Keratinocyte (primary cell): ENCODE measurements at regions not wholly inside any gene's neighbourhood (a gene's known extent, or its start where the extent isn't known, plus 50 kb on each side); places are given as distances from the start of the nearest gene placed in this dataset.

Source experiments
- DNase-seq: peaks from one replicate; pipeline ENCODE4 v3.0.0-alpha.2; 2011; ENCODE audit warnings: low read depth, missing footprints, low spot score
- FAIRE-seq: peaks from 2 replicates; lab custom pipeline; 2011; peaks lifted over from hg19 to GRCh38; lab: Jason Lieb, UNC
- H2AFZ ChIP-seq: 2 replicates; pipeline ENCODE4 v1.6.0; 2012; ENCODE audit warnings: low read length, control low read depth, inconsistent platforms; ENCODE audit not compliant: control insufficient read depth
- H3K27ac ChIP-seq: 2 replicates; pipeline ENCODE4 v1.5.1; 2011; ENCODE audit warnings: low read length; ENCODE audit not compliant: control insufficient read depth, insufficient read depth
- H3K27me3 ChIP-seq: 3 replicates; pipeline ENCODE4 v1.6.0; 2011; ENCODE audit warnings: low read length; ENCODE audit not compliant: control insufficient read depth, insufficient read depth; ENCODE audit errors: extremely low read depth
- H3K36me3 ChIP-seq, 2 experiments: 2 replicates in 1 of 2; 3 replicates in 1 of 2; pipeline ENCODE4 v1.5.1; 2011; ENCODE audit warnings: low read length in 2 of 2, mild to moderate bottlenecking in 1 of 2; ENCODE audit not compliant: control insufficient read depth in 2 of 2, insufficient read depth in 2 of 2; ENCODE audit errors: extremely low read depth in 1 of 2
- H3K4me1 ChIP-seq: 3 replicates; pipeline ENCODE4 v1.5.1; 2011; ENCODE audit warnings: low read length; ENCODE audit not compliant: control insufficient read depth, insufficient read depth; ENCODE audit errors: extremely low read depth
- H3K4me2 ChIP-seq: 3 replicates; pipeline ENCODE4 v1.6.0; 2011; ENCODE audit warnings: low read depth, low read length; ENCODE audit not compliant: control insufficient read depth, insufficient read depth; ENCODE audit errors: extremely low read depth
- H3K4me3 ChIP-seq, 3 experiments: fragments of 200-600 bp in 1 of 3; sonication (generic) in 1 of 3; 2 replicates in 2 of 3; 3 replicates in 1 of 3; pipeline ENCODE4 v1.5.1; 2011 to 2016; ENCODE audit warnings: low read length in 3 of 3, mild to moderate bottlenecking in 3 of 3, control low read depth in 2 of 3, inconsistent platforms in 1 of 3, low read depth in 1 of 3, mixed read lengths in 1 of 3, mixed run types in 1 of 3, moderate library complexity in 1 of 3; ENCODE audit not compliant: control insufficient read depth in 2 of 3, insufficient read depth in 2 of 3; ENCODE audit errors: extremely low read depth in 1 of 3
- H3K79me2 ChIP-seq: 2 replicates; pipeline ENCODE4 v1.6.0; 2012; ENCODE audit warnings: low read length; ENCODE audit not compliant: control insufficient read depth, insufficient read depth
- H3K9ac ChIP-seq: 3 replicates; pipeline ENCODE4 v1.6.0; 2011; ENCODE audit warnings: low read length; ENCODE audit not compliant: control insufficient read depth, insufficient read depth; ENCODE audit errors: extremely low read depth
- H3K9me1 ChIP-seq: 3 replicates; pipeline ENCODE4 v1.6.0; 2011; ENCODE audit warnings: low read length; ENCODE audit not compliant: control insufficient read depth, insufficient read depth; ENCODE audit errors: extremely low read depth
- H3K9me3 ChIP-seq: 2 replicates; pipeline ENCODE4 v1.5.1; 2012; ENCODE audit warnings: low read depth, low read length; ENCODE audit not compliant: control insufficient read depth
- H4K20me1 ChIP-seq: 3 replicates; pipeline ENCODE4 v1.6.0; 2011; ENCODE audit warnings: low read length; ENCODE audit not compliant: control insufficient read depth, insufficient read depth; ENCODE audit errors: extremely low read depth
- CTCF ChIP-seq, 3 experiments: IDR thresholded peaks in 1 of 3; conservative IDR thresholded peaks in 1 of 3; optimal IDR thresholded peaks in 1 of 3; 2 replicates in 2 of 3; 3 replicates in 1 of 3; pipeline versions ENCODE3 to v1.5.1; 2011; ENCODE audit warnings: low read length in 3 of 3, mild to moderate bottlenecking in 3 of 3, moderate library complexity in 2 of 3, control low read depth in 1 of 3, inconsistent platforms in 1 of 3; ENCODE audit not compliant: insufficient read depth in 2 of 3; ENCODE audit errors: extremely low read depth in 1 of 3
- EZH2 ChIP-seq: IDR thresholded peaks from one replicate; pipeline ENCODE4 v1.6.1; 2012; ENCODE audit warnings: inconsistent platforms, mild to moderate bottlenecking, low read length, moderate library complexity
- dilution Hi-C: fragments of 300-500 bp; cut with MboI; formaldehyde crosslinking; loops from one replicate; pipeline ENCODE4 v1.7.0; 2020; ENCODE audit warnings: low sequenced_read_pairs; ENCODE audit not compliant: extremely low pct_ligation_motif_present

GRCh38 chr7:109111086-109111485 lies 541.4 kb downstream of the DNAJB9 start:
- no peak overlapping the region for H3K4me2 ChIP-seq
- H3K9ac ChIP-seq = no peak overlapping the region
- H2AFZ ChIP-seq = no peak overlapping the region
- DNase-seq (no peak), FAIRE-seq (no peak)
- no peak overlapping the region for H3K27ac ChIP-seq
- H3K9me1 ChIP-seq = no peaks in the 10 kb centered on the region
- no peak overlapping the region for H3K4me3 ChIP-seq
- no peaks in the 10 kb centered on the region for H4K20me1 ChIP-seq
- dilution Hi-C loops = no loop called here
- no peaks in the 10 kb centered on the region for H3K36me3 ChIP-seq
- no peaks in the 10 kb centered on the region for H3K27me3 ChIP-seq
- H3K9me3 ChIP-seq = no peaks in the 10 kb centered on the region
- TF ChIP-seq CTCF (optimal IDR thresholded peaks at IDR 0.05 in 1 of 3, IDR thresholded peaks at IDR 0.05 in 1 of 3, conservative IDR thresholded peaks at IDR 0.05 in 1 of 3; ENCODE audit: extremely low read depth in 1 of 3, insufficient read depth in 2 of 3, low read length in 3 of 3) (no peak), EZH2 (no peak)
- no peaks in the 10 kb centered on the region for H3K4me1 ChIP-seq
- no peaks in the 10 kb centered on the region for H3K79me2 ChIP-seq

- H3K9me3 ChIP-seq = no peaks in the 10 kb centered on the region
- H3K9ac ChIP-seq = no peak overlapping the region
- FAIRE-seq (no peak), DNase-seq (no peak)
- H3K4me3 ChIP-seq = no peak overlapping the region
- H3K79me2 ChIP-seq = no peaks in the 10 kb centered on the region
- no peak overlapping the region for H3K4me2 ChIP-seq
- no peaks in the 10 kb centered on the region for H3K4me1 ChIP-seq
- no peaks in the 10 kb centered on the region for H4K20me1 ChIP-seq
- H2AFZ ChIP-seq = no peak overlapping the region
- no peak for TF ChIP-seq CTCF (optimal IDR thresholded peaks at IDR 0.05 in 1 of 3, IDR thresholded peaks at IDR 0.05 in 1 of 3, conservative IDR thresholded peaks at IDR 0.05 in 1 of 3; ENCODE audit: extremely low read depth in 1 of 3, insufficient read depth in 2 of 3, low read length in 3 of 3)
- no peak for TF ChIP-seq EZH2
- no peak overlapping the region for H3K27ac ChIP-seq
- H3K27me3 ChIP-seq = no peaks in the 10 kb centered on the region
- H3K36me3 ChIP-seq = no peaks in the 10 kb centered on the region
- dilution Hi-C loops = no loop called here
- no peaks in the 10 kb centered on the region for H3K9me1 ChIP-seq
Measured at GRCh38 chr7:109121599-109122300, 552.1 kb downstream of the DNAJB9 start.
